ENCODE measurements at regions not wholly inside any gene's neighbourhood (a gene's known extent, or its start where the extent isn't known, plus 50 kb on each side); places are given as distances from the start of the nearest gene placed in this dataset.

DNA sequence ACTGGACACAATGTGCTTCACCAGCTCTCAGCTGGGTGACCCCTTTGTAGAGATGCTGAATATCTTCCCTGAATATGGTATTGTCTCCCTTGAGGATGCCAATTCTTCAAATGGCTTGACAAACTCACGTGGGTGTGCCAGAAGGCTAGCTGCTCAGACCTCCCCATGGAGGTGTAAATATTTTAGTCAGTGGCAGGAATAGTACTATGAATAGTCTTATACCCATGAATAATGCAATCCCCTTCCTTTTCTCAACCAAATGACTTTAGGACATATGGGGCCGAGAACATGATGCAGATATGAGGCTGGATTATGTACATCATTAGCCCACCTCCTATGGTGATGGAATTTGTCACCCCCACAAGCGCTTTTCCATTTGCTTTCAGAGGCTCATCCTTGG is 401.8 kb downstream of the ADRA2A start:
- H3K36me3 Mint-ChIP-seq: no peaks in the 10 kb centered on the region
- DNase-seq (ENCODE audit: low spot score) (no peak), ATAC-seq (no peak)
- ChIA-PET CTCF (no interaction called here), POLR2A (no interaction called here)
- H3K9me3 Mint-ChIP-seq: peaks cover 6% of the 10 kb centered on the region; the same call in 1 of the 2 replicates
- TF ChIP-seq FOXK1 (CRISPR knock-in tag; IDR thresholded peaks at IDR 0.05) (no peak), CDX4 (CRISPR knock-in tag; IDR thresholded peaks at IDR 0.05; ENCODE audit: borderline replicate concordance) (no peak), SMAD3 (CRISPR knock-in tag; IDR thresholded peaks at IDR 0.05; ENCODE audit: borderline replicate concordance) (no peak), GTF2I (CRISPR knock-in tag; conservative IDR thresholded peaks at IDR 0.05) (no peak), NFYB (CRISPR knock-in tag; conservative IDR thresholded peaks at IDR 0.05; ENCODE audit: low read depth) (no peak), ZNF219 (CRISPR knock-in tag; IDR thresholded peaks at IDR 0.05; ENCODE audit: borderline replicate concordance) (no peak), KAT7 (CRISPR knock-in tag; IDR thresholded peaks at IDR 0.05; ENCODE audit: borderline replicate concordance) (no peak), EMX1 (CRISPR knock-in tag; IDR thresholded peaks at IDR 0.05) (no peak)
- TF ChIP-seq, protein P1, sequence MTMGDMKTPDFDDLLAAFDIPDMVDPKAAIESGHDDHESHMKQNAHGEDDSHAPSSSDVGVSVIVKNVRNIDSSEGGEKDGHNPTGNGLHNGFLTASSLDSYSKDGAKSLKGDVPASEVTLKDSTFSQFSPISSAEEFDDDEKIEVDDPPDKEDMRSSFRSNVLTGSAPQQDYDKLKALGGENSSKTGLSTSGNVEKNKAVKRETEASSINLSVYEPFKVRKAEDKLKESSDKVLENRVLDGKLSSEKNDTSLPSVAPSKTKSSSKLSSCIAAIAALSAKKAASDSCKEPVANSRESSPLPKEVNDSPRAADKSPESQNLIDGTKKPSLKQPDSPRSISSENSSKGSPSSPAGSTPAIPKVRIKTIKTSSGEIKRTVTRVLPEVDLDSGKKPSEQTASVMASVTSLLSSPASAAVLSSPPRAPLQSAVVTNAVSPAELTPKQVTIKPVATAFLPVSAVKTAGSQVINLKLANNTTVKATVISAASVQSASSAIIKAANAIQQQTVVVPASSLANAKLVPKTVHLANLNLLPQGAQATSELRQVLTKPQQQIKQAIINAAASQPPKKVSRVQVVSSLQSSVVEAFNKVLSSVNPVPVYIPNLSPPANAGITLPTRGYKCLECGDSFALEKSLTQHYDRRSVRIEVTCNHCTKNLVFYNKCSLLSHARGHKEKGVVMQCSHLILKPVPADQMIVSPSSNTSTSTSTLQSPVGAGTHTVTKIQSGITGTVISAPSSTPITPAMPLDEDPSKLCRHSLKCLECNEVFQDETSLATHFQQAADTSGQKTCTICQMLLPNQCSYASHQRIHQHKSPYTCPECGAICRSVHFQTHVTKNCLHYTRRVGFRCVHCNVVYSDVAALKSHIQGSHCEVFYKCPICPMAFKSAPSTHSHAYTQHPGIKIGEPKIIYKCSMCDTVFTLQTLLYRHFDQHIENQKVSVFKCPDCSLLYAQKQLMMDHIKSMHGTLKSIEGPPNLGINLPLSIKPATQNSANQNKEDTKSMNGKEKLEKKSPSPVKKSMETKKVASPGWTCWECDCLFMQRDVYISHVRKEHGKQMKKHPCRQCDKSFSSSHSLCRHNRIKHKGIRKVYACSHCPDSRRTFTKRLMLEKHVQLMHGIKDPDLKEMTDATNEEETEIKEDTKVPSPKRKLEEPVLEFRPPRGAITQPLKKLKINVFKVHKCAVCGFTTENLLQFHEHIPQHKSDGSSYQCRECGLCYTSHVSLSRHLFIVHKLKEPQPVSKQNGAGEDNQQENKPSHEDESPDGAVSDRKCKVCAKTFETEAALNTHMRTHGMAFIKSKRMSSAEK (CRISPR knock-in tag; IDR thresholded peaks at IDR 0.05; ENCODE audit: borderline replicate concordance): no peak
- TF ChIP-seq, protein P2, sequence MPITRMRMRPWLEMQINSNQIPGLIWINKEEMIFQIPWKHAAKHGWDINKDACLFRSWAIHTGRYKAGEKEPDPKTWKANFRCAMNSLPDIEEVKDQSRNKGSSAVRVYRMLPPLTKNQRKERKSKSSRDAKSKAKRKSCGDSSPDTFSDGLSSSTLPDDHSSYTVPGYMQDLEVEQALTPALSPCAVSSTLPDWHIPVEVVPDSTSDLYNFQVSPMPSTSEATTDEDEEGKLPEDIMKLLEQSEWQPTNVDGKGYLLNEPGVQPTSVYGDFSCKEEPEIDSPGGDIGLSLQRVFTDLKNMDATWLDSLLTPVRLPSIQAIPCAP (CRISPR knock-in tag; IDR thresholded peaks at IDR 0.05): no peak
- no peaks in the 10 kb centered on the region for H3K27me3 Mint-ChIP-seq (ENCODE audit: low read depth)
- H3K4me3 Mint-ChIP-seq: no peak overlapping the region
- H3K4me1 Mint-ChIP-seq: peaks cover 34% of the 10 kb centered on the region
- H3K27ac Mint-ChIP-seq: no peak overlapping the region

DNA sequence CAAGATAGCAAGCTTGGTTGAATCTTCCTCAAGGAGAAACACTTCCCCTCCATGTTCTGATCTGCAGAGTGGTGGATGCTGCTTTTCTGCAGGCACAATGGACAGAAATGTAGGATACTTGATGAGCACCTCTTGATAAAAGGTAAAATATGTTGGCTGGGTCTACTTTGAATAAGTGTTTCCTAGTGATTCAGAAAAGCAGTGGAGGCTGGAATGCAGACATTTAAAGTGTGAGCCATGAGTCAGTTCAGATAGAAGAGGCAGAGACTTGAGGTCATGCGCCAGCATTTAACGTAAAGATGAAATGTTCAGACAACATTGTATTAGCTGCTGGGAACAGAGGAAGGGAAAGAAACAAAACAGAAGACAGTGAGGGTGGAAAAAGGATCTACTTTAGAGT is 403.1 kb downstream of the ADRA2A start:
- Mint-ChIP-seq H3K27ac (no peak overlapping the region), H3K9me3 (peaks cover 6% of the 10 kb centered on the region; the same call in 1 of the 2 replicates), H3K27me3 (ENCODE audit: low read depth) (no peaks in the 10 kb centered on the region), H3K4me1 (peaks cover 35% of the 10 kb centered on the region), H3K36me3 (no peaks in the 10 kb centered on the region), H3K4me3 (no peak overlapping the region)
- POLR2A ChIA-PET: no interaction called here
- no peak for ATAC-seq
- no peak for DNase-seq (ENCODE audit: low spot score)
- CTCF ChIA-PET: no interaction called here
- TF ChIP-seq, protein P3, sequence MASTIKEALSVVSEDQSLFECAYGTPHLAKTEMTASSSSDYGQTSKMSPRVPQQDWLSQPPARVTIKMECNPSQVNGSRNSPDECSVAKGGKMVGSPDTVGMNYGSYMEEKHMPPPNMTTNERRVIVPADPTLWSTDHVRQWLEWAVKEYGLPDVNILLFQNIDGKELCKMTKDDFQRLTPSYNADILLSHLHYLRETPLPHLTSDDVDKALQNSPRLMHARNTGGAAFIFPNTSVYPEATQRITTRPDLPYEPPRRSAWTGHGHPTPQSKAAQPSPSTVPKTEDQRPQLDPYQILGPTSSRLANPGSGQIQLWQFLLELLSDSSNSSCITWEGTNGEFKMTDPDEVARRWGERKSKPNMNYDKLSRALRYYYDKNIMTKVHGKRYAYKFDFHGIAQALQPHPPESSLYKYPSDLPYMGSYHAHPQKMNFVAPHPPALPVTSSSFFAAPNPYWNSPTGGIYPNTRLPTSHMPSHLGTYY (CRISPR knock-in tag; IDR thresholded peaks at IDR 0.05): no peak
- TF ChIP-seq NR3C1 (CRISPR knock-in tag; conservative IDR thresholded peaks at IDR 0.05; ENCODE audit: low read depth) (no peak), ZNF317 (CRISPR knock-in tag; IDR thresholded peaks at IDR 0.05; ENCODE audit: borderline replicate concordance, low read depth) (no peak), ATF3 (CRISPR knock-in tag; conservative IDR thresholded peaks at IDR 0.05) (no peak), E2F4 (CRISPR knock-in tag; IDR thresholded peaks at IDR 0.05; ENCODE audit: borderline replicate concordance, low read depth) (no peak), TEAD4 (CRISPR knock-in tag; IDR thresholded peaks at IDR 0.05) (no peak), ZNF416 (CRISPR knock-in tag; IDR thresholded peaks at IDR 0.05) (no peak)
- TF ChIP-seq, protein P4, sequence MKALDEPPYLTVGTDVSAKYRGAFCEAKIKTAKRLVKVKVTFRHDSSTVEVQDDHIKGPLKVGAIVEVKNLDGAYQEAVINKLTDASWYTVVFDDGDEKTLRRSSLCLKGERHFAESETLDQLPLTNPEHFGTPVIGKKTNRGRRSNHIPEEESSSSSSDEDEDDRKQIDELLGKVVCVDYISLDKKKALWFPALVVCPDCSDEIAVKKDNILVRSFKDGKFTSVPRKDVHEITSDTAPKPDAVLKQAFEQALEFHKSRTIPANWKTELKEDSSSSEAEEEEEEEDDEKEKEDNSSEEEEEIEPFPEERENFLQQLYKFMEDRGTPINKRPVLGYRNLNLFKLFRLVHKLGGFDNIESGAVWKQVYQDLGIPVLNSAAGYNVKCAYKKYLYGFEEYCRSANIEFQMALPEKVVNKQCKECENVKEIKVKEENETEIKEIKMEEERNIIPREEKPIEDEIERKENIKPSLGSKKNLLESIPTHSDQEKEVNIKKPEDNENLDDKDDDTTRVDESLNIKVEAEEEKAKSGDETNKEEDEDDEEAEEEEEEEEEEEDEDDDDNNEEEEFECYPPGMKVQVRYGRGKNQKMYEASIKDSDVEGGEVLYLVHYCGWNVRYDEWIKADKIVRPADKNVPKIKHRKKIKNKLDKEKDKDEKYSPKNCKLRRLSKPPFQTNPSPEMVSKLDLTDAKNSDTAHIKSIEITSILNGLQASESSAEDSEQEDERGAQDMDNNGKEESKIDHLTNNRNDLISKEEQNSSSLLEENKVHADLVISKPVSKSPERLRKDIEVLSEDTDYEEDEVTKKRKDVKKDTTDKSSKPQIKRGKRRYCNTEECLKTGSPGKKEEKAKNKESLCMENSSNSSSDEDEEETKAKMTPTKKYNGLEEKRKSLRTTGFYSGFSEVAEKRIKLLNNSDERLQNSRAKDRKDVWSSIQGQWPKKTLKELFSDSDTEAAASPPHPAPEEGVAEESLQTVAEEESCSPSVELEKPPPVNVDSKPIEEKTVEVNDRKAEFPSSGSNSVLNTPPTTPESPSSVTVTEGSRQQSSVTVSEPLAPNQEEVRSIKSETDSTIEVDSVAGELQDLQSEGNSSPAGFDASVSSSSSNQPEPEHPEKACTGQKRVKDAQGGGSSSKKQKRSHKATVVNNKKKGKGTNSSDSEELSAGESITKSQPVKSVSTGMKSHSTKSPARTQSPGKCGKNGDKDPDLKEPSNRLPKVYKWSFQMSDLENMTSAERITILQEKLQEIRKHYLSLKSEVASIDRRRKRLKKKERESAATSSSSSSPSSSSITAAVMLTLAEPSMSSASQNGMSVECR (CRISPR knock-in tag; IDR thresholded peaks at IDR 0.05; ENCODE audit: borderline replicate concordance): no peak

Data from WTC11 (cell line).